Fibroblast of skin of left quadriceps (primary cell): ENCODE measurements at regions not wholly inside any gene's neighbourhood (a gene's known extent, or its start where the extent isn't known, plus 50 kb on each side); places are given as distances from the start of the nearest gene placed in this dataset.

Experiments used
- DNase-seq, 2 experiments: peaks; one replicate each; pipeline ENCODE4 v3.0.0-alpha.2; 2013; ENCODE audit warnings: low read depth in 2 of 2

DNA sequence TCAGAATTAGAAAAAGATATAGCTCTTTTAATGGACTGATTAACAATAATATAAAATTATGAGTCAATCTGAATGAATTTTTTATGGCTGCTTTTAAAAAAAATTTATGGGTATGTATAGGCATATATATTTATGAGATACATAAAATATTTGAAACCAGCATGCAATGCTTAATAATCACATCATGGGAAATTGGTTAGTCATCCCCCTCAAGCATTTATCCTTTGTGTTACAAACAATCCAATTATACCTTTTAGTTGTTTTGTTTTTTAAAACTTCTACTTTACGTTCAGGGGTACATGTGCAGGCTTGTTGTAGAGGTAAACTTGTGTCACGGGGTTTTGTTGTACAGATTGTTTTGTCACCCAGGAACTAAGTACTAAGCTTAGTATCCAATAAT is 63.4 kb upstream of the HMGCLL1 start:
- no peak for DNase-seq

DNA sequence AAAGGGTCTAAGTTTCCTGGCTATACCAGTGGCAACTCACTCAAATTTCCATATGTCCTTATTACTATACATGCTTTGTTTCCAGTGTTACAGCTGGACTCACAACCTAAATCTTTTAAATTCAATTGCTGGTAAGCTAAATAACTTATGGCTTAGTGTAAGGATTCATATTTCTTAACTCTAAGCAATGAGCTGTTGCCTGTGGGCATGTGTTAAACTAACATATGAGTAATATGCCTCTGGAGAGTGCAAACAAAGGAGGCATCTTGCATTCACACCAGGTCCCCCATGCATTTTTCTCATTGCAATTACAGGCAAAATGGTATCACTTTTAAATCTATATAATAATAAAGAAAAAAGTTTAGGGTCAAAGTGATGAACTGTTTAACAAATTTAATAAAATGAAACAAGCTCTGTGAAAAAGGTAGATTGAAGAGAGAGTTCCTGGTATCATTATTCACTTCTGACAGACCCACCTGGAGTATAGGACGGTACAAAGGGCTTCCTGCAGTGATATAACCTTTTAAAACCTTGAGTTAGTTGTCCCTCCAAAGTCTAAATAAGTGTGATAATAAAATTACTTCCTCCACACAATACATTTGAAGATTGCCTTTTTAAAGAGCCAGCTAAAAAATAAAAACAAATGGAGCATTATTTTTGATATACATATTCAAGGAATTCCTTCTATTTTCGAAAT is 57.6 kb upstream of the HMGCLL1 start:
- peak; percentile 31 to 38 for DNase-seq

DNA sequence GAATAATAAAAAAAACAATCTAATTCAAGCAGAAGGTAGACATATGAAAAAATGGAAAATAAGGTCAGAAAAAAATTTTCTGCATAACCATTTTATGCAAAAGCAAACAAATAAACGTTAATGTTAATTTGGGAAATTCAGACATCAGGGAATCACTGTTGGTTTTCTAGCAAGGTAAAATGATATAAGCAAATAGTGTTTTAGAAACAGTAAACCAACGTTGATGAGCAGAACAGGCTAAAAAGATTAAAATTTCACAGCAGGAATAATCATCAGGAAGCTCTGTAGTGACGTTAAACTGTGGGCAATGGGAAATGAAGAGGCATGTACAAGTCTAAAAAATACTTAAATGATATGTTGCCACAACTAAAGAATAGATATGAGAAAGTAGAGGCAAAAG is 54.5 kb upstream of the HMGCLL1 start:
- no peak for DNase-seq

DNA sequence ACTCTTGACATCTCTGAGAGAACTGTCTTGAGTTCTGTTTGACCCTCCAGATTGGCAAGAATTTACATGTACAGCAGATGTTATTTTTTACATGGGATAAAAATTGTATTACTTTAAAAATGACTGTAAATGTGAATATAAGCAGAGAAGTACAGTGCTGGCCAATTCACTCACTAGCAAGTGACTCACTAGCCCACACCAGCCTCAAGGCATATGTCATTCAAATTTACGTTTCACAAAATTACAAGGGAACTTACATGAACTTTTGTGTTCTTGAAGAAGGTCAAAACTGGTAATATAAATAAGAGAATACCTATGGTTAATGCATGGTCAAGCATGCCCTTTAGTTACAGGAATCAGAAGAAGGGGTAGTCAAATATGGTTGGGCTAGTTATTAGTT is 54.0 kb upstream of the HMGCLL1 start:
- DNase-seq, result no peak
